HL-60 (cell line): ENCODE measurements at regions not wholly inside any gene's neighbourhood (a gene's known extent, or its start where the extent isn't known, plus 50 kb on each side); places are given as distances from the start of the nearest gene placed in this dataset.

Experiments used
- CTCF ChIP-seq: IDR thresholded peaks from one replicate; pipeline ENCODE4 v1.5.1; 2011; ENCODE audit warnings: low read length, control low read depth, inconsistent platforms; ENCODE audit not compliant: insufficient read depth
- POLR2AphosphoS5 ChIP-seq: IDR thresholded peaks from 2 replicates; pipeline ENCODE4 v1.6.1; 2012; ENCODE audit warnings: low read depth
- SPI1 ChIP-seq: IDR thresholded peaks from 2 replicates; pipeline ENCODE4 v1.6.1; 2012; ENCODE audit warnings: low read depth, mild to moderate bottlenecking, borderline replicate concordance
- TF ChIP-seq, protein P1 (sequence below): IDR thresholded peaks from 2 replicates; pipeline ENCODE4 v1.6.1; 2012; ENCODE audit warnings: low read depth; ENCODE audit not compliant: insufficient replicate concordance

- TF ChIP-seq CTCF (no peak), POLR2AphosphoS5 (no peak), SPI1 (no peak)
- TF ChIP-seq, protein P1, sequence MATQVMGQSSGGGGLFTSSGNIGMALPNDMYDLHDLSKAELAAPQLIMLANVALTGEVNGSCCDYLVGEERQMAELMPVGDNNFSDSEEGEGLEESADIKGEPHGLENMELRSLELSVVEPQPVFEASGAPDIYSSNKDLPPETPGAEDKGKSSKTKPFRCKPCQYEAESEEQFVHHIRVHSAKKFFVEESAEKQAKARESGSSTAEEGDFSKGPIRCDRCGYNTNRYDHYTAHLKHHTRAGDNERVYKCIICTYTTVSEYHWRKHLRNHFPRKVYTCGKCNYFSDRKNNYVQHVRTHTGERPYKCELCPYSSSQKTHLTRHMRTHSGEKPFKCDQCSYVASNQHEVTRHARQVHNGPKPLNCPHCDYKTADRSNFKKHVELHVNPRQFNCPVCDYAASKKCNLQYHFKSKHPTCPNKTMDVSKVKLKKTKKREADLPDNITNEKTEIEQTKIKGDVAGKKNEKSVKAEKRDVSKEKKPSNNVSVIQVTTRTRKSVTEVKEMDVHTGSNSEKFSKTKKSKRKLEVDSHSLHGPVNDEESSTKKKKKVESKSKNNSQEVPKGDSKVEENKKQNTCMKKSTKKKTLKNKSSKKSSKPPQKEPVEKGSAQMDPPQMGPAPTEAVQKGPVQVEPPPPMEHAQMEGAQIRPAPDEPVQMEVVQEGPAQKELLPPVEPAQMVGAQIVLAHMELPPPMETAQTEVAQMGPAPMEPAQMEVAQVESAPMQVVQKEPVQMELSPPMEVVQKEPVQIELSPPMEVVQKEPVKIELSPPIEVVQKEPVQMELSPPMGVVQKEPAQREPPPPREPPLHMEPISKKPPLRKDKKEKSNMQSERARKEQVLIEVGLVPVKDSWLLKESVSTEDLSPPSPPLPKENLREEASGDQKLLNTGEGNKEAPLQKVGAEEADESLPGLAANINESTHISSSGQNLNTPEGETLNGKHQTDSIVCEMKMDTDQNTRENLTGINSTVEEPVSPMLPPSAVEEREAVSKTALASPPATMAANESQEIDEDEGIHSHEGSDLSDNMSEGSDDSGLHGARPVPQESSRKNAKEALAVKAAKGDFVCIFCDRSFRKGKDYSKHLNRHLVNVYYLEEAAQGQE = no peak
Measured at GRCh38 chr4:75412746-75413145, 101.5 kb downstream of the RCHY1 start.
